ENCODE measurements at regions not wholly inside any gene's neighbourhood (a gene's known extent, or its start where the extent isn't known, plus 50 kb on each side); places are given as distances from the start of the nearest gene placed in this dataset.
A peak's percentile ranks its signal among the peaks of the same experiment; 100 is the strongest.

- TF ChIP-seq CTCF (IDR thresholded peaks at IDR 0.05; ENCODE audit: insufficient read depth, low read depth, low read length) (no peak), EZH2 (IDR thresholded peaks at IDR 0.05; ENCODE audit: insufficient read depth, low read length) (peak; percentile 13)
Observed at GRCh38 chr3:72100080-72100511, 315.1 kb upstream of the PROK2 start.

Data from astrocyte (in vitro differentiated cells and primary cell).